H1 (cell line): ENCODE measurements at regions not wholly inside any gene's neighbourhood (a gene's known extent, or its start where the extent isn't known, plus 50 kb on each side); places are given as distances from the start of the nearest gene placed in this dataset.

Experiments
- CTCF ChIA-PET: fragments of 300-600 bp; sonication (Branson Sonifier 250); formaldehyde crosslinking; loops from one replicate; lab custom pipeline; 2021; ENCODE audit not compliant: partially characterized antibody; lab: Charles Lee
- POLR2A ChIA-PET: fragments of 300-600 bp; sonication (Branson Sonifier 250); formaldehyde crosslinking; loops from one replicate; lab custom pipeline; 2021; ENCODE audit warnings: inconsistent platforms; ENCODE audit not compliant: partially characterized antibody; lab: Charles Lee
- DNase-seq, 2 experiments: peaks; one replicate each; pipeline versions ENCODE4 v3.0.0 to v3.0.0-alpha.2; 2010 to 2022; ENCODE audit warnings: low spot score in 2 of 2, low read depth in 1 of 2, mixed read lengths in 1 of 2
- FAIRE-seq: peaks from 2 replicates; lab custom pipeline; 2011; peaks lifted over from hg19 to GRCh38; lab: Jason Lieb, UNC
- H2AFZ ChIP-seq: 2 replicates; pipeline ENCODE4 v1.8.1; 2012; ENCODE audit warnings: low read length, inconsistent platforms
- H2AK5ac ChIP-seq: 2 replicates; pipeline ENCODE4 v1.6.1; 2013; ENCODE audit warnings: low read depth, low read length
- H2BK120ac ChIP-seq: replicated peaks from 2 replicates; pipeline ENCODE3; 2013; ENCODE audit warnings: low read depth, low read length, inconsistent platforms
- H2BK12ac ChIP-seq: 2 replicates; pipeline ENCODE4 v1.6.1; 2013; ENCODE audit warnings: low read depth, low read length
- H2BK15ac ChIP-seq: 2 replicates; pipeline ENCODE4 v1.6.1; 2013; ENCODE audit warnings: low read length
- H2BK20ac ChIP-seq: 2 replicates; pipeline ENCODE4 v1.6.1; 2013; ENCODE audit warnings: low read length
- H2BK5ac ChIP-seq: 2 replicates; pipeline ENCODE4 v1.6.1; 2013; ENCODE audit warnings: low read depth, low read length
- H3K14ac ChIP-seq: 2 replicates; pipeline ENCODE4 v1.6.1; 2013; ENCODE audit warnings: inconsistent platforms; ENCODE audit not compliant: insufficient read length
- H3K18ac ChIP-seq: 2 replicates; pipeline ENCODE4 v1.6.1; 2013; ENCODE audit warnings: low read length; ENCODE audit errors: extremely low read depth
- H3K23ac ChIP-seq: 2 replicates; pipeline ENCODE4 v1.6.1; 2013; ENCODE audit warnings: inconsistent platforms; ENCODE audit not compliant: insufficient read length
- H3K23me2 ChIP-seq: 2 replicates; pipeline ENCODE4 v1.6.1; 2013; ENCODE audit warnings: low read depth, low read length
- H3K27ac ChIP-seq: 2 replicates; pipeline ENCODE4 v1.6.1; 2011; ENCODE audit warnings: low read depth, low read length, inconsistent platforms
- H3K27me3 ChIP-seq, 4 experiments: replicated peaks in 1 of 4; 1 replicate in 1 of 4; 2 replicates in 3 of 4; pipeline versions ENCODE4 v1.6.1 to v1.8.1; 2011 to 2013; ENCODE audit warnings: low read length in 3 of 4, mild to moderate bottlenecking in 3 of 4, inconsistent platforms in 2 of 4, mixed read lengths in 2 of 4, moderate library complexity in 1 of 4; ENCODE audit not compliant: control insufficient read depth in 3 of 4, insufficient read depth in 3 of 4; ENCODE audit errors: extremely low read depth in 1 of 4
- H3K36me3 ChIP-seq, 4 experiments: 2 replicates each; pipeline versions ENCODE4 v1.6.1 to v1.8.1; 2011 to 2013; ENCODE audit warnings: mild to moderate bottlenecking in 4 of 4, low read length in 3 of 4, moderate library complexity in 2 of 4, control low read depth in 1 of 4, inconsistent platforms in 1 of 4; ENCODE audit not compliant: insufficient read depth in 4 of 4, control insufficient read depth in 2 of 4
- H3K4ac ChIP-seq: replicated peaks from 2 replicates; pipeline ENCODE3; 2013; ENCODE audit warnings: low read length, low read depth, mixed read lengths, inconsistent platforms; ENCODE audit not compliant: insufficient read length
- H3K4me1 ChIP-seq, 4 experiments: replicated peaks in 1 of 4; 1 replicate in 1 of 4; 2 replicates in 3 of 4; pipeline versions ENCODE4 v1.6.1 to v1.8.1; 2011 to 2013; ENCODE audit warnings: low read length in 3 of 4, inconsistent platforms in 2 of 4, mixed read lengths in 1 of 4; ENCODE audit not compliant: insufficient read depth in 4 of 4, control insufficient read depth in 3 of 4
- H3K4me2 ChIP-seq, 2 experiments: 2 replicates each; pipeline versions ENCODE4 v1.6.1 to v1.8.1; 2011 to 2013; ENCODE audit warnings: low read depth in 2 of 2, low read length in 2 of 2, control low read depth in 1 of 2, inconsistent platforms in 1 of 2, mild to moderate bottlenecking in 1 of 2; ENCODE audit not compliant: insufficient read depth in 1 of 2
- H3K4me3 ChIP-seq, 4 experiments: fragments of 200-600, 300-600 bp in 1 of 4; sonication (generic), shearing (Covaris generic), sonication (Bioruptor Twin) in 1 of 4; 2 replicates each; pipeline versions ENCODE4 v1.5.1 to v1.8.1; 2011 to 2016; ENCODE audit warnings: low read length in 4 of 4, low read depth in 3 of 4, control low read depth in 2 of 4, inconsistent platforms in 2 of 4, mild to moderate bottlenecking in 2 of 4, mixed read lengths in 1 of 4, moderate library complexity in 1 of 4; ENCODE audit not compliant: insufficient read depth in 2 of 4; ENCODE audit errors: extremely low read depth in 1 of 4
- H3K56ac ChIP-seq: replicated peaks from 2 replicates; pipeline ENCODE3; 2013; ENCODE audit warnings: low read depth, mild to moderate bottlenecking, mixed read lengths, low read length, inconsistent platforms; ENCODE audit not compliant: insufficient read length
- H3K79me1 ChIP-seq: 2 replicates; pipeline ENCODE4 v1.6.1; 2013; ENCODE audit warnings: low read depth, low read length, control low read depth
- H3K79me2 ChIP-seq, 2 experiments: 2 replicates each; pipeline versions ENCODE4 v1.6.1 to v1.8.1; 2012 to 2013; ENCODE audit warnings: low read length in 2 of 2, mild to moderate bottlenecking in 2 of 2, inconsistent platforms in 1 of 2; ENCODE audit not compliant: insufficient read depth in 2 of 2, control insufficient read depth in 1 of 2
- H3K9ac ChIP-seq, 4 experiments: replicated peaks in 1 of 4; 1 replicate in 1 of 4; 2 replicates in 3 of 4; pipeline versions ENCODE4 v1.6.1 to v1.8.1; 2011 to 2013; ENCODE audit warnings: low read depth in 3 of 4, low read length in 3 of 4, control low read depth in 2 of 4, mild to moderate bottlenecking in 2 of 4, moderate library complexity in 2 of 4, inconsistent platforms in 1 of 4; ENCODE audit errors: extremely low read depth in 1 of 4
- H3K9me3 ChIP-seq, 2 experiments: 2 replicates each; pipeline versions ENCODE4 v1.6.1 to v1.8.1; 2012 to 2013; ENCODE audit warnings: mild to moderate bottlenecking in 2 of 2, moderate library complexity in 2 of 2, control low read depth in 1 of 2, inconsistent platforms in 1 of 2, low read depth in 1 of 2, low read length in 1 of 2, mixed read lengths in 1 of 2; ENCODE audit not compliant: insufficient read depth in 2 of 2
- H4K20me1 ChIP-seq, 2 experiments: replicated peaks in 1 of 2; 2 replicates each; pipeline versions ENCODE3 to v1.8.1; 2011 to 2013; ENCODE audit warnings: inconsistent platforms in 2 of 2, low read length in 2 of 2, mild to moderate bottlenecking in 1 of 2; ENCODE audit not compliant: insufficient read depth in 2 of 2, control insufficient read depth in 1 of 2
- H4K5ac ChIP-seq: 2 replicates; pipeline ENCODE4 v1.6.1; 2013; ENCODE audit warnings: low read length, low read depth, mixed read lengths, inconsistent platforms; ENCODE audit not compliant: insufficient read length
- H4K8ac ChIP-seq: 2 replicates; pipeline ENCODE4 v1.8.0; 2013; ENCODE audit warnings: mild to moderate bottlenecking, moderate library complexity, low read length, inconsistent platforms; ENCODE audit not compliant: insufficient read depth; ENCODE audit errors: extremely low read depth
- H4K91ac ChIP-seq: replicated peaks from 2 replicates; pipeline ENCODE3; 2013; ENCODE audit warnings: low read length, mixed read lengths, inconsistent platforms; ENCODE audit not compliant: insufficient read length
- BACH1 ChIP-seq: IDR thresholded peaks from 2 replicates; pipeline ENCODE4 v1.6.1; 2012; ENCODE audit warnings: low read length, improper control_type of control experiment
- KDM5A ChIP-seq: fragments of 200-600 bp; IDR thresholded peaks from 2 replicates; pipeline ENCODE4 v1.7.1; 2012; ENCODE audit warnings: mild to moderate bottlenecking, low read length, inconsistent platforms, mixed read lengths
- RNF2 ChIP-seq: fragments of 200-900, 300-1000 bp; sonication (generic); IDR thresholded peaks from 2 replicates; pipeline ENCODE4 v1.7.1; 2016; ENCODE audit warnings: borderline replicate concordance, low read depth, mild to moderate bottlenecking, antibody characterized with exemption, low read length; ENCODE audit not compliant: poor library complexity, severe bottlenecking; ENCODE audit errors: missing control alignments
- SIN3A ChIP-seq, 2 experiments: IDR thresholded peaks in 1 of 2; conservative IDR thresholded peaks in 1 of 2; 2 replicates each; pipeline ENCODE4 v1.6.1; 2011 to 2012; ENCODE audit warnings: low read length in 2 of 2, improper control_type of control experiment in 1 of 2, low read depth in 1 of 2, mild to moderate bottlenecking in 1 of 2
- SIX5 ChIP-seq: IDR thresholded peaks from 2 replicates; pipeline ENCODE4 v1.6.1; 2011; ENCODE audit warnings: mild to moderate bottlenecking, low read depth, low read length
- WGBS, 2 experiments: shearing (Covaris generic) in 1 of 2; methylation state at CpG; one replicate each; pipeline versions ENCODE4 v1.1.6 to v1.1.7; 2013 to 2015; ENCODE audit warnings: low lambda C conversion rate in 2 of 2, mixed read lengths in 2 of 2, inconsistent platforms in 1 of 2, low coverage in 1 of 2, missing lambda C conversion rate in 1 of 2; ENCODE audit not compliant: insufficient replicate concordance in 2 of 2, insufficient coverage in 1 of 2, insufficient read length in 1 of 2; ENCODE audit errors: extremely low coverage in 1 of 2, missing lambda C conversion rate in 1 of 2; 5-methylcytosine and 5-hydroxymethylcytosine counted together

GRCh38 chr7:342681-343216 lies 52.8 kb downstream of the FOXL3 start:
- Histone ChIP-seq H3K23me2 (no peaks in the 10 kb centered on the region), H3K56ac (no peak overlapping the region), H4K5ac (no peak overlapping the region), H3K36me3 (no peaks in the 10 kb centered on the region), H2AK5ac (no peak overlapping the region), H3K9me3 (no peaks in the 10 kb centered on the region; a peak in 1 of 4 replicates), H3K18ac (no peak overlapping the region), H3K14ac (no peak overlapping the region), H3K4me1 (no peaks in the 10 kb centered on the region), H3K23ac (no peak overlapping the region), H3K27me3 (no peaks in the 10 kb centered on the region), H3K79me1 (no peaks in the 10 kb centered on the region), H3K9ac (no peak overlapping the region), H4K20me1 (no peaks in the 10 kb centered on the region), H2BK120ac (no peak overlapping the region), H2AFZ (no peak overlapping the region), H2BK15ac (no peak overlapping the region), H3K4me3 (no peak overlapping the region), H2BK5ac (no peak overlapping the region), H2BK12ac (no peak overlapping the region), H3K79me2 (no peaks in the 10 kb centered on the region), H4K8ac (peak overlapping the region; percentile 44; the same call in 1 of the 2 replicates), H3K27ac (no peak overlapping the region), H3K4me2 (no peak overlapping the region), H3K4ac (no peak overlapping the region), H4K91ac (no peak overlapping the region), H2BK20ac (no peak overlapping the region)
- DNase-seq (no peak), FAIRE-seq (no peak)
- 94% methylated on average over 7 of the region's 10 CpGs; no CpG with 5 or more reads in 1 of the 2 experiments for WGBS, 2 experiments
- ChIA-PET POLR2A (no interaction called here), CTCF (interaction anchor here (1.2 to 3.9 kb wide), 2 partner anchors 10 to 16 kb away, joined by 3 to 16 read pairs; no protein-coding TSS in a partner anchor)
- TF ChIP-seq SIN3A (conservative IDR thresholded peaks at IDR 0.05 in 1 of 2, IDR thresholded peaks at IDR 0.05 in 1 of 2; ENCODE audit: low read depth in 1 of 2, low read length in 2 of 2) (no peak), BACH1 (no peak), KDM5A (no peak), SIX5 (no peak), RNF2 (no peak)
